22Rv1 (cell line): ENCODE measurements at regions not wholly inside any gene's neighbourhood (a gene's known extent, or its start where the extent isn't known, plus 50 kb on each side); places are given as distances from the start of the nearest gene placed in this dataset.

Experiments
- CTCF ChIP-seq: fragments of 450-650 bp; IDR thresholded peaks from 2 replicates; pipeline ENCODE4 v1.5.1; 2017; ENCODE audit warnings: mild to moderate bottlenecking
- ZFX ChIP-seq: fragments of 450-650 bp; IDR thresholded peaks from 2 replicates; pipeline ENCODE4 v1.6.1; 2017; ENCODE audit warnings: antibody characterized with exemption, borderline replicate concordance

- TF ChIP-seq CTCF, result no peak
- TF ChIP-seq ZFX, result no peak
Measured at GRCh38 chr5:72656756-72657513, 149.7 kb upstream of the ZNF366 start.
